Keratinocyte (primary cell): ENCODE measurements at regions not wholly inside any gene's neighbourhood (a gene's known extent, or its start where the extent isn't known, plus 50 kb on each side); places are given as distances from the start of the nearest gene placed in this dataset.

ENCODE experiments used
- CTCF ChIP-seq, 3 experiments: IDR thresholded peaks in 1 of 3; conservative IDR thresholded peaks in 1 of 3; optimal IDR thresholded peaks in 1 of 3; 2 replicates in 2 of 3; 3 replicates in 1 of 3; pipeline versions ENCODE3 to v1.5.1; 2011; ENCODE audit warnings: low read length in 3 of 3, mild to moderate bottlenecking in 3 of 3, moderate library complexity in 2 of 3, control low read depth in 1 of 3, inconsistent platforms in 1 of 3; ENCODE audit not compliant: insufficient read depth in 2 of 3; ENCODE audit errors: extremely low read depth in 1 of 3
- EZH2 ChIP-seq: IDR thresholded peaks from one replicate; pipeline ENCODE4 v1.6.1; 2012; ENCODE audit warnings: inconsistent platforms, mild to moderate bottlenecking, low read length, moderate library complexity

GRCh38 chr21:31503467-31503866 is 156.0 kb upstream of the SOD1 start:
- TF ChIP-seq CTCF (optimal IDR thresholded peaks at IDR 0.05 in 1 of 3, IDR thresholded peaks at IDR 0.05 in 1 of 3, conservative IDR thresholded peaks at IDR 0.05 in 1 of 3; ENCODE audit: extremely low read depth in 1 of 3, insufficient read depth in 2 of 3, low read length in 3 of 3): no peak
- no peak for TF ChIP-seq EZH2
